BE2C (cell line): ENCODE measurements at regions not wholly inside any gene's neighbourhood (a gene's known extent, or its start where the extent isn't known, plus 50 kb on each side); places are given as distances from the start of the nearest gene placed in this dataset.

Source experiments
- DNase-seq: peaks from one replicate; pipeline ENCODE4 v3.0.0-alpha.2; 2020
- H3K27me3 ChIP-seq: fragments of 250-450 bp; sonication (Bioruptor Pico); 2 replicates; pipeline ENCODE4 v1.5.1; 2020; ENCODE audit warnings: mild to moderate bottlenecking
- H3K36me3 ChIP-seq: fragments of 250-450 bp; sonication (Bioruptor Pico); 2 replicates; pipeline ENCODE4 v1.5.1; 2020; ENCODE audit warnings: mild to moderate bottlenecking
- H3K4me1 ChIP-seq: fragments of 250-450 bp; sonication (Bioruptor Pico); 2 replicates; pipeline ENCODE4 v1.5.1; 2020
- H3K4me3 ChIP-seq: 2 replicates; pipeline ENCODE4 v1.5.1; 2011; ENCODE audit warnings: low read depth, low read length
- H3K9me3 ChIP-seq: fragments of 250-450 bp; sonication (Bioruptor Pico); 2 replicates; pipeline ENCODE4 v1.5.1; 2020
- CTCF ChIP-seq: IDR thresholded peaks from 2 replicates; pipeline ENCODE4 v1.5.1; 2012; ENCODE audit warnings: mild to moderate bottlenecking, low read depth, low read length

- Histone ChIP-seq H3K4me1 (no peaks in the 10 kb centered on the region), H3K9me3 (no peaks in the 10 kb centered on the region), H3K36me3 (no peaks in the 10 kb centered on the region), H3K27me3 (peaks cover 33% of the 10 kb centered on the region), H3K4me3 (no peak overlapping the region)
- DNase-seq, result no peak
- no peak for TF ChIP-seq CTCF
These were observed 109.4 kb upstream of the MYL2 start for GRCh38 chr12:111029732-111030131.

- no peaks in the 10 kb centered on the region for H3K4me1 ChIP-seq
- TF ChIP-seq CTCF, result no peak
- DNase-seq, result no peak
- no peaks in the 10 kb centered on the region for H3K9me3 ChIP-seq
- H3K27me3 ChIP-seq, result peaks cover 29% of the 10 kb centered on the region
- no peak overlapping the region for H3K4me3 ChIP-seq
- H3K36me3 ChIP-seq, result no peaks in the 10 kb centered on the region
These were observed 108.9 kb upstream of the MYL2 start for GRCh38 chr12:111029305-111029704.

GRCh38 chr12:111028830-111029229 is 108.5 kb upstream of the MYL2 start:
- no peak for DNase-seq
- Histone ChIP-seq H3K4me1 (no peaks in the 10 kb centered on the region), H3K27me3 (peaks cover 25% of the 10 kb centered on the region), H3K9me3 (no peaks in the 10 kb centered on the region), H3K36me3 (no peaks in the 10 kb centered on the region), H3K4me3 (no peak overlapping the region)
- no peak for TF ChIP-seq CTCF

GRCh38 chr12:111027431-111027830 is 107.1 kb upstream of the MYL2 start:
- Histone ChIP-seq H3K27me3 (peaks cover 13% of the 10 kb centered on the region), H3K9me3 (no peaks in the 10 kb centered on the region), H3K36me3 (no peaks in the 10 kb centered on the region), H3K4me3 (no peak overlapping the region), H3K4me1 (no peaks in the 10 kb centered on the region)
- no peak for DNase-seq
- TF ChIP-seq CTCF, result no peak

- H3K27me3 ChIP-seq, result no peaks in the 10 kb centered on the region
- no peak overlapping the region for H3K4me3 ChIP-seq
- no peak for TF ChIP-seq CTCF
These were observed 105.5 kb upstream of the MYL2 start for GRCh38 chr12:111025792-111026430.

GRCh38 chr12:111025301-111025700 is 104.9 kb upstream of the MYL2 start:
- no peak for TF ChIP-seq CTCF
- Histone ChIP-seq H3K9me3 (no peaks in the 10 kb centered on the region), H3K4me3 (no peak overlapping the region), H3K4me1 (no peaks in the 10 kb centered on the region), H3K36me3 (no peaks in the 10 kb centered on the region), H3K27me3 (no peaks in the 10 kb centered on the region)
- no peak for DNase-seq

More at GRCh38 chr12:111025792-111026430, 105.5 kb upstream of the MYL2 start:
- Histone ChIP-seq H3K4me1 (no peaks in the 10 kb centered on the region), H3K9me3 (no peaks in the 10 kb centered on the region), H3K36me3 (no peaks in the 10 kb centered on the region)
- no peak for DNase-seq
